ENCODE measurements at regions not wholly inside any gene's neighbourhood (a gene's known extent, or its start where the extent isn't known, plus 50 kb on each side); places are given as distances from the start of the nearest gene placed in this dataset.

GRCh38 chr4:64893205-64893604, 484.0 kb upstream of the TECRL start:
- no peak overlapping the region for H3K4me3 ChIP-seq
- intact Hi-C loops (cut with DNase I), result no loop called here
- H3K27ac ChIP-seq, result no peak overlapping the region
- TF ChIP-seq CTCF (IDR thresholded peaks at IDR 0.05), result no peak
- no peak for DNase-seq
- H3K4me1 ChIP-seq, result no peaks in the 10 kb centered on the region
- no peaks in the 10 kb centered on the region for H3K9me3 ChIP-seq
- H3K36me3 ChIP-seq, result no peaks in the 10 kb centered on the region
- no peak for ATAC-seq
- no peaks in the 10 kb centered on the region for H3K27me3 ChIP-seq (ENCODE audit: low read depth)

GRCh38 chr4:64889906-64890610, 480.8 kb upstream of the TECRL start:
- TF ChIP-seq CTCF (IDR thresholded peaks at IDR 0.05), result no peak
- no peaks in the 10 kb centered on the region for H3K27me3 ChIP-seq (ENCODE audit: low read depth)
- DNase-seq (no peak), ATAC-seq (no peak)
- H3K36me3 ChIP-seq, result no peaks in the 10 kb centered on the region
- H3K4me3 ChIP-seq, result no peak overlapping the region
- intact Hi-C loops (cut with DNase I), result no loop called here
- H3K4me1 ChIP-seq, result no peaks in the 10 kb centered on the region
- H3K27ac ChIP-seq, result no peak overlapping the region
- no peaks in the 10 kb centered on the region for H3K9me3 ChIP-seq

- H3K27ac ChIP-seq, result no peak overlapping the region
- intact Hi-C loops (cut with DNase I), result no loop called here
- DNase-seq (no peak), ATAC-seq (no peak)
- no peaks in the 10 kb centered on the region for H3K27me3 ChIP-seq (ENCODE audit: low read depth)
- H3K9me3 ChIP-seq, result no peaks in the 10 kb centered on the region
- H3K36me3 ChIP-seq, result no peaks in the 10 kb centered on the region
- no peak overlapping the region for H3K4me3 ChIP-seq
- no peaks in the 10 kb centered on the region for H3K4me1 ChIP-seq
- no peak for TF ChIP-seq CTCF (IDR thresholded peaks at IDR 0.05)
These were observed 474.0 kb upstream of the TECRL start for GRCh38 chr4:64883087-64883807.

GRCh38 chr4:64882311-64883086, 473.2 kb upstream of the TECRL start:
- ATAC-seq, result no peak
- Histone ChIP-seq H3K4me3 (no peak overlapping the region), H3K9me3 (no peaks in the 10 kb centered on the region), H3K36me3 (no peaks in the 10 kb centered on the region), H3K27me3 (ENCODE audit: low read depth) (no peaks in the 10 kb centered on the region), H3K27ac (no peak overlapping the region), H3K4me1 (no peaks in the 10 kb centered on the region)
- no peak for DNase-seq
- intact Hi-C loops (cut with DNase I), result no loop called here
- TF ChIP-seq CTCF (IDR thresholded peaks at IDR 0.05), result no peak

- ATAC-seq, result no peak
- intact Hi-C loops (cut with DNase I), result no loop called here
- Histone ChIP-seq H3K9me3 (no peaks in the 10 kb centered on the region), H3K27ac (no peak overlapping the region), H3K4me3 (no peak overlapping the region), H3K36me3 (no peaks in the 10 kb centered on the region), H3K4me1 (no peaks in the 10 kb centered on the region), H3K27me3 (ENCODE audit: low read depth) (no peaks in the 10 kb centered on the region)
- TF ChIP-seq CTCF (IDR thresholded peaks at IDR 0.05), result no peak
- no peak for DNase-seq
These were observed 471.3 kb upstream of the TECRL start for GRCh38 chr4:64880557-64880956.

Data from lower lobe of right lung (tissue), 2 donors.